Smooth muscle cell of the brain vasculature (primary cell): ENCODE measurements at regions not wholly inside any gene's neighbourhood (a gene's known extent, or its start where the extent isn't known, plus 50 kb on each side); places are given as distances from the start of the nearest gene placed in this dataset.
"Not testable (repeated sequence)": the region's sequence is repeated elsewhere in the genome, so short reads cannot be mapped to it uniquely, and the experiment has no call there.

Experiments
- DNase-seq: peaks from one replicate; pipeline ENCODE4 v3.0.0-alpha.2; 2012; ENCODE audit warnings: low read depth, low spot score

DNA sequence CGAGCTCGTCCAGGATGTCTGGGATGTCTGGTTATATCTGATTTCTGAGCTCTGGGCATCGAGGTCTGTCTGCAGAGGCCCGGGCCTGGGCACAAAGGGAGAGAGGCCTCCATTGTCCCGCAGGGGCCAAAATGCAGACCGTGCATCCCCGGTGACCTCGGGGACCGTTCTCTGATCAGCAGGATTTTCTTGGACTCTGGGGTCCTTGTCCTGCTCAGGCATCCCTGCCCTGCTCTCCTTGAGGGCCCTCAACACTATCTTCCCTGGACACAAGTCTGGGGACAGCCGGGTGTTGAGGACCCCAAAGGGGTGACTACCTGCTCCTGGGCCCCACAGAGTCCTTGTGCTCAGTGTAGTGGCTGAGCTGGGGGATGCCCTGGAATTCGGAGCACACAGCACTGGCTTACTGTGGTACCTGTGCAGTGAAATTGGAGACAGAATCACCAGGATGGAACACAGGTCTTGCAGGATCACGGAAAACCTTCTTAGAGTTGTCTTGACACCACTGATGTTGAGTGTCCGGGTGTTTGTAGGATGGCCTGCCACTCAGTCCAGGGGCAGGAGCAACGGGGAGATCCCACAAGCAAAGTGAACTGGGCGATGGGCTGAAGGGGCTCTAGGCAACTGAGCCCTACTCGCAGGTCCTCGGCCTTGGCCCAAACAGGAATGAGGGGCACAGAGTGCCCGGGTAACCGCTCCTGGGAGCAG is 1369.2 kb downstream of the CDH12 start:
- DNase-seq: not testable (repeated sequence)

DNA sequence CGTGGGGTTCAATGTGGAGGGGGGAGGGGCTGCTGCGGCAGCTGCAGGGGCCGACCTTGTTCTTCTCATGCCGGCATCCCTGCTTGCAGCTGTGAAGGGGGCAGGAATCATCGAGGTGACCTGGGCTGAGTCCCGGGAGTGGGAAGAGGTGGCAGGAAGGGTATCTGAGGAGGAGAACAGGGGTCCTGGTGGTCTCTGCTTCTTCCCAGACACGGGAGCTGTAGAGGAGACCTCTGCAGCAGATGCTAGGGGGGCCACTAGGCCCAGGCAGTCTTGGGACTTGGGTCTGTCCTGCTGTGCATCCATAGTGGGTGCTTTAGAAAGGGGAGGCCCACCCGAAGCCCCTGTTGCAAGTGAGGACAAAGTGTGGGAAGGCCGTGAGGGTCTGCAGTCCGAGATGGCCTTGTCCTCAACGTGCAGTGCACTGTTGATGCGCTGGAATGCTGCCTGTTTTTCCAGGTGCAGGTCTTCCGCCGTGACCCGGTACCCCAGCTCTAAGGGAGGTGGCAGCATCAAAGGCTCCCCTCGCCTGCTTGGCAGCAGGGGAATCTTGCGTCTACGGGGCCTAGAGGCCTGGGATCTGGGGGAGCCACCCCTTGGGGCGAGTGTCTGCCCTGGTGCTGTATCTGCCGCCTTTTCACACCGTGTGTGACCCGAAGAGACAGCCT is 1370.0 kb downstream of the CDH12 start:
- DNase-seq: not testable (repeated sequence)

DNA sequence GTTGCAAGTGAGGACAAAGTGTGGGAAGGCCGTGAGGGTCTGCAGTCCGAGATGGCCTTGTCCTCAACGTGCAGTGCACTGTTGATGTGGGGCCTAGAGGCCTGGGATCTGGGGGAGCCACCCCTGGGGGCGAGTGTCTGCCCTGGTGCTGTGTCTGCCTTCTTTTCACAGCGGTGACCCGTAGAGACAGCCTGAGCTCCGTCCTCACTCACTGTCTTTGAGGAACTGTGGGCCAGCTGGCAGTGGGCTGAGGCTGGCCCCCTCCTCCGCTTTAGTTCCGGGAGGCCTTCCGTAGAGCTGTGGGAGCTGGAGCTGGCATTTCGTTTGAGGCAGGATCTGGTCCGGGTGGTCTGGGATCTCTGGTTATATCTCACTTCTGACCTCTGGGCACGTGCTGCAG is 1370.6 kb downstream of the CDH12 start:
- not testable (repeated sequence) for DNase-seq

DNA sequence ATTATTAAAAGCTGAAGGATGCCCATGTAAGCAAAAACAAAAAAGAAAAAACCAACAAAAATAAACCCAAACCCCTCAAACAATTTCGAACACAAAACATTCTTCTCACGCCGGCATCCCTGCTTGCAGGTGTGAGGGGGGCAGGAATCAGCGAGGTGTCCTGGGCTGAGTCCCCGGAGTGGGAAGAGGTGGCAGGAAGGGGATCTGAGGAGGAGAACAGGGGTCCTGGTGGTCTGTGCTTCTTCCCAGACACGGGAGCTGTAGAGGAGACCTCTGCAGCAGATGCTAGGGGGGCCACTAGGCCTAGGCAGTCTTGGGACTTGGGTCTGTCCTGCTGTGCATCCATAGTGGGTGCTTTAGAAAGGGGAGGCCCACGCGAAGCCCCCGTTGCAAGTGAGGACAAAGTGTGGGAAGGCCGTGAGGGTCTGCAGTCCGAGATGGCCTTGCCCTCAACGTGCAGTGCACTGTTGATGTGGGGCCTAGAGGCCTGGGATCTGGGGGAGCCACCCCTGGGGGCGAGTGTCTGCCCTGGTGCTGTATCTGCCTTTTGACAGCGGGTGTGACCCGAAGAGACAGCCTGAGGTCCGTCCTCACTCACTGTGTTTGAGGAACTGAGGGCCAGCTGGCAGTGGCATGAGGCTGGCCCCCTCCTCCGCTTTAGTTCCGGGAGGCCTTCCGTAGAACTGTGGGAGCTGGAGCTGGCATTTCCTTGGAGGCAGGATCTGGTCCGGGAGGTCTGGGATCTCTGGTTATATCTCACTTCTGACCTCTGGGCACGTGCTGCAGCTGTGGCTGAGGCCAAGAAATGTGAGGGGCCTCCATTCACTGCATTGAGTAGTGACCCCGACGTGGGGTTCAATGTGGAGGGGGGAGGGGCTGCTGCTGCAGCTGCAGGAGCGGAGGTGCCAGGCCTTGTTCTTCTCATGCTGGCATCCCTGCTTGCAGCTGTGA is 1371.5 kb downstream of the CDH12 start:
- not testable (repeated sequence) for DNase-seq

DNA sequence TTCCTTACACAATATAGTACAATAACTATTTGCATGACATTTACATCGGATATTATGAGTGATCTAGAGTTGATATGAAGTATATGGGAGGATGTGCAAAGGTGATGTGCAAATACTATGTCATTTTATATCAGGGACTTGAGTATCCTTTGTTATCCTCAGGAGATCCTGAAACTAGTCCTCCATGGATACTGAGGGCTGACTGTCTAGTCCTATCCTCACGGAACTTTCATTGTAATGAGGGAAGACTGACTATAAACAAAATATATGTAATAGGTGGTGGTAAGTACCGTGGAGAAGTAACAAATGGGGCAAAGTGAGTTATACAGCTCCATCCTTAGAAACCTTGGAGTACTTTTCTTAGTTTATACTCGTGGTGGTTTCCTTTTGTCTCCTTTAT is 1373.1 kb downstream of the CDH12 start:
- DNase-seq: not testable (repeated sequence)

DNA sequence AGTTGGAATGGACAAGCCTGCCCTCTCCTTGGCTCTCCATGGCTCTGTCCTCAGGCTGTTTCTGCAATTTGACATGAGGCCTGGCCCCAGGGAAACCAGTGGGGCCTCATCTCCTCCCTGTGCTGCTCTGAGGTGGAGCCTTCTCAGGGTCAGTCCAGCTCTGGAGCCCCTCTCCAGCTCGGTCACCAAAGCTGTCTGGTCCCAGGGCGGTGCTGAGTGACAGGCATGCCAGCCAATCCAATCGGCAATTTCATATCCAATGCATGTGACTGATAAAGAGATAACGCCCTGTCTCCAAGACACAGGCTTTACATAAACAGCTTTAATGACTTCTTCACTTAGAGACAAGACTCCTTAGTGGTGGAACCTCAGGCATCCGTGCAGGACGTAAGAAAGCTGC is 1379.2 kb downstream of the CDH12 start:
- not testable (repeated sequence) for DNase-seq

DNA sequence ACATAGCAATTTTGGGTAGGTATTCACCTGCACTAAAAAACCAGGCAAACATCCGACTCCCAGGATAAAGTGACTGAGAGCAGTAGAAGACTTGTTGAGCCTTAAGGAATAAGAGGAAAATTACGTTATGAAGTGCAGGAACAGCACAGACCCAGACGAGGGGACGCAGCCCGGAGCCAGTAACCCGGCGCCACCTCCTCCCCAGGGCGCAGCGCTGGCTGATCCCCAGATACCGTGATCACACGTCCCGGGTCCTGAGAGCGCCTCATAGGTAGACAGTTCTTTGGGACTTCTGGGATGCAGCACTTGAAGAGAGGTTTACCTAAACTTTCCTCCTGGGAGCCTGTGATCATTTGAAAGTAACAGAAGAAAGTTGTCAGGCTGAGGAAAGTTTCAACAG is 1379.7 kb downstream of the CDH12 start:
- not testable (repeated sequence) for DNase-seq

DNA sequence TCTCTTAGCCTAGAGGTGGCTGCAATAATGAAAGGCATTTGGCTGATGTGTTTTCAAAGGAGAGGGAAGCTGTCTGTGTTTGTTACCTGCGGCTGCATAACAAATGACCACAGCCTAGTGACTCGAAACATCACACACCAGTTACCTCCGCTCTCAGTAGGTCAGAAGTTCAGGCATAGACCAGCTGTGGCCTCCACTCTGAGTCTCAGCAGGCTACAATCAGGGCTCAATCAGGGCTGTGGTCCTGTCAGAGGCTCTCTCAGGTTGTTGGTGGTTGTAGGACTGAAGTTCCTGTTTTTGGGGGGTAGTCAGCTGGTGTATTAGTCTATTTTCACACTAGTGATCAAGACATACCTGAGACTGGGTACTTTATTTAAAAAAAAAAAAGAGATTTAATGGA is 1381.5 kb downstream of the CDH12 start:
- DNase-seq: not testable (repeated sequence)

DNA sequence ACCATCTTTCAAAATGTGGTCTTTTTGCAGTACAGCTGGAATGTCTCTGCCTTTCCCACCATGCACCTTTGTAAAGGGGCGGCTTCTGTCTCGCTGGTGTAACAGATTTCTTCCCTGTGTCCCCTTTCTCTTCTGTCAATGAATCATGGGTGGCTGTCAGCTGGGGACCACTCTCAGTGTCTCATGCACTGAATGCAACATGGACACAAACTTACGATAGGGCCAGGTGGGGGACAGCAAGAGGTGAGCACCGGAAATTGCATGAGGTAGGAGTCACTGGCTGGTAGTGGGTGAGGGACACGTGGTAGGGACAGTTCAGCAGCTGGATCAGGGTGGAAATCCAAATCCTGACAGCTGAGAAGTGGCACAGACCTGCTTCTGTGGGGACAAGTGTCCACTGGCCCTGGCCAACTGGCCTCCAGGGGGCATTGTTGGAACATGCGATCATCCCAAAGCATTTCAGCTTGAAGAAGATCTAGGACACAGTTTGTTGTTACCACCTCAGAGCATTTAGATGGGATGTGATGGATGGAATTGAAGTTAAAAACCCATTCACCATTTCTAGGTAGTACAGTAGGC is 1383.5 kb downstream of the CDH12 start:
- DNase-seq: not testable (repeated sequence)

DNA sequence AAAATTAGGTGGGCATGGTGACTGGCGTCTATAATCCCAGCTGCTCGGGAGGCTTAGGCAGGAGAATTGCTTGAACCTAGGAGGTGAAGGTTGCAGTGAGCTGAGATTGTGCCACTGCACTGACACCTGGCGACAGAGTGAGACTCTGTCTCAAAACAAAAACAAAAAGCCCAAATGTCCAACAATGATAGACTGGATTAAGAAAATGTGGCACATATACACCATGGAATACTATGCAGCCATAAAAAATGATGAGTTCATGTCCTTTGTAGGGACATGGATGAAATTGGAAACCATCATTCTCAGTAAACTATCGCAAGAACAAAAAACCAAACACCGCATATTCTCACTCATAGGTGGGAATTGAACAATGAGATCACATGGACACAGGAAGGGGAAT is 1385.6 kb downstream of the CDH12 start:
- not testable (repeated sequence) for DNase-seq

DNA sequence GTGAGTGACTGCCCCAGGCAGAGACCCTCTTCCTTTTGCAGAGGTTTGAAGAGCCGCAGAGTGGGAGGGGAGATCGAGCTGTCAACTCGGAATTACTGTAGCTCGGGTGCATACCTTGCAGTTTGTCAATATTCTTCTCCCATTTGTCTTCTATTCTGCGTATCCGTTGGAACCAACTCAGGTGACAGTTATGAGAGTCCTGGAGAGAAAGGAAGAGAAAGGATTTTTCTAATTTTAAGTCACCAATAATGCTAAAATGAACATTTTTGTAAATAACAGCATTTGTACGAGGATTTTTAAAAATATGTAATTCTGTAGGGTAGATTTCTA is 1393.4 kb downstream of the CDH12 start:
- DNase-seq: not testable (repeated sequence)

DNA sequence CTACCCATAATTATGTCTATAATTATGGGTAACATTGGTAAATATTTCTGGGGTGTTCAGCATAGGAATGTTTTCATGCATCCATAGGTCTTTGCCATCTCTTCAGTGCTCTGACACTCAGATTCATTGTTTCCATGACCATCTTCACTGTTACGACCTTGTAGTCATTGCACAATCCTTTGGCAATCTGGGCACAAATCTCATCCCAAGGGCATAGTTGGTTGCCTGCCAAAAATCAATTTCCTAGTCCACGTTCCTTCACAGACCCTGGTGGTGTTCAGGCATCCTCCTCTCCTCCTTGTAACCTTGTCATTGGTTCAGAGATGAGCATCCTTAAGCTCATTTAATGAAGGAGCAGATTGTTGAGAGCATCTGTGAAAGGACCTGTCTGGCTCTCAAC is 1400.7 kb downstream of the CDH12 start:
- no peak for DNase-seq

DNA sequence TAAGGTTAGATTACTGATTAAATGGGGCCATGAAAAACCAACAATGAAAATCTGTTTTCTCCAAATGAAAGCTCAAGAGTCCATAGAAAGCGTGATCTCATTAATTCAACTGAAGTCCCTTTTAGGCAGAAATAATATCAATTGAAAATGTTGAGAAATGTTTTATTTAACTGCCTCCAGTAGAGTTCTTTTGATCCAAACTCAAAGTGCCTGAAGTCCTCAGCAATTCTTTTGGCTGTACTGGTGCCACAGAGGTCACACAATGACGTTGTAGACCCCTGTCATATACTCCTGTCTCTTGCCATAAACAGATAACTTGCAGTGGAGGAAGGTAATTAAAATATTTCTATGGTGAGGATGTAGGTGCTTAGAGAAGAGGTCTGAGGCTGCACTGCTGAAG is 1420.5 kb downstream of the CDH12 start:
- DNase-seq: no peak

DNA sequence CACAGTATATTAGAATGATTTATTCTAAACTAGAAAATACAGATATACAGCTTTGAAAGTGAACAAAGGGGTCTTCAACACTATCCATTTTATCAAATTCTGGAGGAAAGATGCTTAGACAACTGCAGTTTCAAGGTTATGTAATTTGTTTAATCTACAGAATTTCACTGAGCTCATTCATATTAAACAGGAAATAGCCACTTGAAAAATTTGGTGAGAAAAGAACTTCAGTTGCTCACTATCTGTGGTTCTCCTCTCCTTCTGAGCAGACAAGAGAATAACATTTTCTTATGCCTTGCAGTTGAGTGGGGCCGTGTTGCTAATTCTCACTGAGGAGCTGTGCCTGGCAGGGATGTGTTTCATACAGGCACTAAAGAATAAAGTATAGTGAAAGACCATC is 1428.2 kb downstream of the CDH12 start:
- no peak for DNase-seq

DNA sequence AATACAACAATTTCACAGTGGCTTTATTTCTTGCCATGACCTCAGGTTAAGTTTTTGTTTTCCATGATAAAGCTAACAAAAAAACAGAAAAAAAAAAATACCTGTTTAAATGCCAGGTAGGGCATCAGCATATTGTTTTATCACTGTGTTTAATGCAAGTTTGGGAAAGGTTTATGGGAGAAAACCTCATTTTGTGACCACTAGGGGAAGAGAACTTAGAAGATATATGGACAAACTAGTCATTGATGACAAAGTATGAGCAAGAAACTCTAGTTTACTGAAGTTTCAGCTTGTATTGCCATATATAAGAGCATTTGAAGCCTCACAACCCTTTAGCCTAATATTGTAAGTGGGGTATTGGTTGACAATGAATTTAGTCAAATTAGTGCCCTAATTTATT is 1431.4 kb upstream of the CDH18 start:
- no peak for DNase-seq

DNA sequence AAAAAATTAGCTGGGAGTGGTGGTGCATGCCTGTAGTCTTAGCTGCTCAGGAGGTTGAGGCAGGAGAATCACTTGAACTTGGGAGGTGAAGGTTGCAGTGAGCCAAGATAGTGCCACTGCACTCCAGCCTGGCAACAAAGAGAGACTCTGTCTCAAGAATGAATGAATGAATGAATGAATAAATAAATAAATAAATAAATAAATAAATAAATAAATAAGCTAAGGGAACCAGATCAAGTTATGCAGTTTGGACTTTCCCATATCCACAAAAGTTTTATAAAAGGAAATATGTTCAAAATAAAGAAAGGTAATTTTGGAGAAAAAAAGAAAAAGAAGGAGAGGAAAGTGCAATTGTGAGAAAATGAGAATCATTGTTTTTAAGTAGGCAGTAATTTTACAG is 1414.1 kb upstream of the CDH18 start:
- DNase-seq: not testable (repeated sequence)

DNA sequence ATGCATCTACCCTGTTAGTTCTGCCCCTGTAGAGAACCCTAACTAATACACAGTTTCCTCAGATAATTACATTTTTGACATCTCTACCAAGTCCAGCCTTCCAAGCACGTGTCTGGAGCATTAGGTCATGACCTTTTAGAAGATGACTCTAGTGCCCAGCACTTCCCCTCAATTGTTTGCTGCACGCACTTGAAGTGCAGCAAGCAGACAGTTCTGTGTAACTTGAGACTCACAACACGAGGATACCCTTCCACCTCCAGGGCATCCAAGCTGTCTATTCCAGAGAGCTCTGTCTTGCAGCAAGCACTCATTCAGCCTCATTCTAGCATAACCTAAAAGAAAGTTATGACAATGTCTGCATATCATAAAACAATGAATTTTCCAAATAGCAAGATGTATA is 1410.5 kb upstream of the CDH18 start:
- no peak for DNase-seq

DNA sequence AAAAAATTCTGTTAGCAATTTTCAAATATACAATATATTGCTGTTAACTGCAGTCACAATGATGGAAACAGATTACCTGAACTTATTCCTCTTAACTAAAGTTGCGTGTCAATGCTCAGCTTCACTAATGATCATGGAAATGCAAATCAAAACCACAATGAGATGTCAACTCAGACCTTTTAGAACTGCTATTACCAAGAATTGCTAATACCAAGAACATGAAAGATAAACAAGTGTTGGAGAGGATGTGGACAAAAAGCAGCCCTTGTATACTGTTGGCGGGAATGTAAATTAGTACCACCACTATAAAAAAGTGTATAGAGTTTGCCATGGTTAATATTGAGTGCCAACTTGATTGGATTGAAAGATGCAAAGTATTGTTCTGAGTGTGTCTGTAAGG is 1409.7 kb upstream of the CDH18 start:
- DNase-seq: no peak

DNA sequence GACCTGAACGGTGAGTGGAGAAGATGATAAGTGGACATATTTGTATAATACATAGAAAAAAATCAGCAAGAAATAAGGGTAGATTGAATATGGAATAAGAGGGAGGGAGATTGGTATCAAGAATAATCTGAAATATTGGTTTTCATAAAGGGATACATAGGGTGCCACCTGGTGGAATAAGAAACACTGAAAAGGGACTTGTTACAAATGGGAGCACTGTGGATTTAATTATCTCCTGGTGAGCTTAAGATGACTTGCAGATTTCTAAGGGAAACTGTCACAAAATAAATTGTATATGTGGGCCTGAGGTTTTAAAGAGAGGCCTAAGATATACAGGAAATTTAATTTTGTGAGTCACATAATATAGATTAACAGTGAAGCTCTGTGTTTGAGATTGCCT is 1403.5 kb upstream of the CDH18 start:
- DNase-seq: no peak

DNA sequence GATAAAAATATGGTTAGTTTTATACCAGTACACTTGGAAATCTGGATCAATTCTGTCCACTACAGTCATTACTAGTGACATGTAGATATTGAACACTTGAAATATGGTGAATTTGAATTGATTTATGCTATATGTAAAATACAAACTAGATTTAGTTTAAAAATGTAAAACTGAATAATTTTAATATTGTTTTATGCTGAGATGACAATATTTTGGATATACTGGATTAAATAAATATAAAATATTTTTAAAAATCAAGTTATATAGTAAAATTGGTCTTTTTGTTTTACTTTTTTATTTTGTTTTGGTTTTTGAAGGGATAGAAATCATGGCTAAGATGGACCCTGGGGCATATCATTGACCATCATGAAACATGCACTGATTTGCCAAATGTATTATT is 1372.8 kb upstream of the CDH18 start:
- not testable (repeated sequence) for DNase-seq

DNA sequence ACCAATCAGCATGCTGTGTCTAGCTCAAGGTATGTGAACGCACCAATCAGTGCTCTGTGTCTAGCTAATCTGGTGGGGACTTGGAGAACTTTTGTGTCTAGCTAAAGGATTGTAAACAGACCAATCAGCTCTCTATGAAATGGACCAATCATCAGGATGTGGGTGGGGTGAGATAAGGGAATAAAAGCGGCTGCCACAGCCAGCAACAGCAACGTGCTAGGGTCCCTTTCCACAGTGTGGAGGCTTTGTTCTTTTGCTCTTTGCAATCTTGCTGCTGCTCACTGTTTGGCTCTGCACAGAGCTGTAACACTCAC is 1353.9 kb upstream of the CDH18 start:
- not testable (repeated sequence) for DNase-seq
